ENCODE measurements at regions not wholly inside any gene's neighbourhood (a gene's known extent, or its start where the extent isn't known, plus 50 kb on each side); places are given as distances from the start of the nearest gene placed in this dataset.

DNA sequence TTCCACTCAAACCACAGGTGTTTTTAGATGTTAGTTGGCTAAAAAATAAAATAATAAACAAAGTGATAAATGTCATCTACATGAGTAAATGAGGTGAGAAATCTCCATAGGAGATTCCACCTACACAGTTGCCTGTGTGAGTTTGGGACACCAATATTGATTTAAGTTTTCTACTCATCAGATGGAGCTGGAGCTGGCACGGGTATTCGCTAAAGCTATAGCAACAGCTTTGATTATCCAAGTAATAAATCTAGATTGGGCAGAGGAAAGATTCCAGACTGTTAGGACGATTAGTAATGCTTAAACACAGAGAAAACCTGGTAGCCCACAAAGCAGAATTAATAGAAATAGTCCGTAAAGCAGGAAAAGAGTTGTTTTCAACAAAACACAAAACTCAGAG lies 313.9 kb downstream of the PABPC4L start:
- no peak overlapping the region for H3K4me2 ChIP-seq (ENCODE audit: low read length)
- H3K79me2 ChIP-seq (replicated peaks; ENCODE audit: insufficient read depth, low read length) = no peaks in the 10 kb centered on the region
- no peak overlapping the region for H2AFZ ChIP-seq (ENCODE audit: low read depth, low read length)
- H3K27ac ChIP-seq (ENCODE audit: low read length) = no peak overlapping the region
- H4K20me1 ChIP-seq (ENCODE audit: insufficient read depth) = no peaks in the 10 kb centered on the region
- H3K36me3 ChIP-seq (ENCODE audit: insufficient read depth, low read length) = no peaks in the 10 kb centered on the region
- no peaks in the 10 kb centered on the region for H3F3A ChIP-seq (ENCODE audit: insufficient read depth, low read length, poor library complexity, severe bottlenecking)
- H3K9me3 ChIP-seq (ENCODE audit: low read length) = no peaks in the 10 kb centered on the region
- H3K9me2 ChIP-seq (ENCODE audit: insufficient read depth, low read length) = no peaks in the 10 kb centered on the region
- no peak for TF ChIP-seq TAF1 (IDR thresholded peaks at IDR 0.05; ENCODE audit: low read depth)
- no peak for TF ChIP-seq EZH2 (IDR thresholded peaks at IDR 0.05; ENCODE audit: borderline replicate concordance, insufficient read depth, low read length, poor library complexity, severe bottlenecking)
- no peak for TF ChIP-seq RAD21 (conservative IDR thresholded peaks at IDR 0.05)
- TF ChIP-seq EP300 (conservative IDR thresholded peaks at IDR 0.05; ENCODE audit: poor library complexity, severe bottlenecking) = no peak
- TF ChIP-seq SMC3 (conservative IDR thresholded peaks at IDR 0.05; ENCODE audit: poor library complexity) = no peak
- TF ChIP-seq MXI1 (conservative IDR thresholded peaks at IDR 0.05; ENCODE audit: poor library complexity, severe bottlenecking) = no peak
- TF ChIP-seq, protein P1, sequence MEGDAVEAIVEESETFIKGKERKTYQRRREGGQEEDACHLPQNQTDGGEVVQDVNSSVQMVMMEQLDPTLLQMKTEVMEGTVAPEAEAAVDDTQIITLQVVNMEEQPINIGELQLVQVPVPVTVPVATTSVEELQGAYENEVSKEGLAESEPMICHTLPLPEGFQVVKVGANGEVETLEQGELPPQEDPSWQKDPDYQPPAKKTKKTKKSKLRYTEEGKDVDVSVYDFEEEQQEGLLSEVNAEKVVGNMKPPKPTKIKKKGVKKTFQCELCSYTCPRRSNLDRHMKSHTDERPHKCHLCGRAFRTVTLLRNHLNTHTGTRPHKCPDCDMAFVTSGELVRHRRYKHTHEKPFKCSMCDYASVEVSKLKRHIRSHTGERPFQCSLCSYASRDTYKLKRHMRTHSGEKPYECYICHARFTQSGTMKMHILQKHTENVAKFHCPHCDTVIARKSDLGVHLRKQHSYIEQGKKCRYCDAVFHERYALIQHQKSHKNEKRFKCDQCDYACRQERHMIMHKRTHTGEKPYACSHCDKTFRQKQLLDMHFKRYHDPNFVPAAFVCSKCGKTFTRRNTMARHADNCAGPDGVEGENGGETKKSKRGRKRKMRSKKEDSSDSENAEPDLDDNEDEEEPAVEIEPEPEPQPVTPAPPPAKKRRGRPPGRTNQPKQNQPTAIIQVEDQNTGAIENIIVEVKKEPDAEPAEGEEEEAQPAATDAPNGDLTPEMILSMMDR (IDR thresholded peaks at IDR 0.05; ENCODE audit: poor library complexity, severe bottlenecking) = no peak
- H3K9ac ChIP-seq (ENCODE audit: low read length) = no peak overlapping the region
- H3K27me3 ChIP-seq (ENCODE audit: insufficient read depth, low read depth, low read length) = no peaks in the 10 kb centered on the region
- H3K4me3 ChIP-seq (ENCODE audit: low read length) = no peak overlapping the region

DNA sequence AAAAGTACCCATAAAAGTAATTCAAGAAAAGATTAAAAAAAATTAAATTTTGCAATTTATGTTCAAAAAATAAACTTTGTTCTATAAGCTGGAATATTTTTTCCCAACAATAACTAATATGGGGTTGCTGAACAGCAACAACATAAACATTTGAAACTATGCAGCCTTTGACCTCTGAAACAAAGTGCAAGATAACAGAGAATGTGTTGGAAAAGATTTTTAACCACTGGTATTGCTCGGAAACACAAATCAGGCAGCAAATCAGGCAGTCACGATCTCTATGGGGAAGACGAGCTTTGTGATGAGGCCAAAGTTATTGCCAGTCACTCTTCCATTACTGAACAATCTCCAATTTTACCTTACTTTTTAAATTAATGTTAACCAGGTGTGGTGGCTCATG lies 332.1 kb downstream of the PABPC4L start:
- H3K36me3 ChIP-seq (ENCODE audit: insufficient read depth, low read length) = no peaks in the 10 kb centered on the region
- no peak overlapping the region for H3K27ac ChIP-seq (ENCODE audit: low read length)
- no peak overlapping the region for H3K9ac ChIP-seq (ENCODE audit: low read length)
- H3K9me3 ChIP-seq (ENCODE audit: low read length) = no peaks in the 10 kb centered on the region
- no peaks in the 10 kb centered on the region for H3F3A ChIP-seq (ENCODE audit: insufficient read depth, low read length, poor library complexity, severe bottlenecking)
- no peak for TF ChIP-seq RAD21 (conservative IDR thresholded peaks at IDR 0.05)
- no peak for TF ChIP-seq POLR2AphosphoS5 (IDR thresholded peaks at IDR 0.05)
- TF ChIP-seq MXI1 (conservative IDR thresholded peaks at IDR 0.05; ENCODE audit: poor library complexity, severe bottlenecking) = no peak
- H3K9me2 ChIP-seq (ENCODE audit: insufficient read depth, low read length) = no peaks in the 10 kb centered on the region
- H4K20me1 ChIP-seq (ENCODE audit: insufficient read depth) = no peaks in the 10 kb centered on the region
- H3K4me2 ChIP-seq (ENCODE audit: low read length) = no peak overlapping the region
- no peak overlapping the region for H2AFZ ChIP-seq (ENCODE audit: low read depth, low read length)
- no peak overlapping the region for H3K4me3 ChIP-seq (ENCODE audit: low read length)
- no peaks in the 10 kb centered on the region for H3K79me2 ChIP-seq (replicated peaks; ENCODE audit: insufficient read depth, low read length)
- H3K27me3 ChIP-seq (ENCODE audit: insufficient read depth, low read depth, low read length) = no peaks in the 10 kb centered on the region

DNA sequence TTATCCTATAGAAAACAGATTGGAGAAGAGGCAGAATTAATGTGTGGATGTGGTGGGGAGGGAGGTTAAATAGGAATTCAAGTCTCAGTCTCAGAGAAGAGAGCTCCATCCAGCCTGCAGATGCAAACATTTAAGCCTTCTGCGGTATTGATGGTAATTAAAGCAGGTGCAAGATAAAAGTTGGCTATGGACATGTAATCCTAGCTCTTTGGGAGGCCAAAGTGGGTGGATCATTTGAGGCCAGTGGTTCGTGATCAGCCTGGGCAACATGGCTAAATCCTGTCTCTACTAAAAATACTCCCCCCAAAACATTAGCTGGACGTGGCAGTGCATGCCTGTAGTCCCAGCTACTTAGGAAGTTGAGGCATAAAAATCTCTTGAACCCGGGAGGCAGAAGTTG lies 332.7 kb downstream of the PABPC4L start:
- H3K27ac ChIP-seq (ENCODE audit: low read length) = no peak overlapping the region
- no peak overlapping the region for H3K4me2 ChIP-seq (ENCODE audit: low read length)
- no peak overlapping the region for H3K9ac ChIP-seq (ENCODE audit: low read length)
- TF ChIP-seq POLR2AphosphoS5 (IDR thresholded peaks at IDR 0.05) (no peak), MXI1 (conservative IDR thresholded peaks at IDR 0.05; ENCODE audit: poor library complexity, severe bottlenecking) (no peak), TAF1 (IDR thresholded peaks at IDR 0.05; ENCODE audit: low read depth) (no peak), RAD21 (conservative IDR thresholded peaks at IDR 0.05) (no peak)
- TF ChIP-seq, protein P2, sequence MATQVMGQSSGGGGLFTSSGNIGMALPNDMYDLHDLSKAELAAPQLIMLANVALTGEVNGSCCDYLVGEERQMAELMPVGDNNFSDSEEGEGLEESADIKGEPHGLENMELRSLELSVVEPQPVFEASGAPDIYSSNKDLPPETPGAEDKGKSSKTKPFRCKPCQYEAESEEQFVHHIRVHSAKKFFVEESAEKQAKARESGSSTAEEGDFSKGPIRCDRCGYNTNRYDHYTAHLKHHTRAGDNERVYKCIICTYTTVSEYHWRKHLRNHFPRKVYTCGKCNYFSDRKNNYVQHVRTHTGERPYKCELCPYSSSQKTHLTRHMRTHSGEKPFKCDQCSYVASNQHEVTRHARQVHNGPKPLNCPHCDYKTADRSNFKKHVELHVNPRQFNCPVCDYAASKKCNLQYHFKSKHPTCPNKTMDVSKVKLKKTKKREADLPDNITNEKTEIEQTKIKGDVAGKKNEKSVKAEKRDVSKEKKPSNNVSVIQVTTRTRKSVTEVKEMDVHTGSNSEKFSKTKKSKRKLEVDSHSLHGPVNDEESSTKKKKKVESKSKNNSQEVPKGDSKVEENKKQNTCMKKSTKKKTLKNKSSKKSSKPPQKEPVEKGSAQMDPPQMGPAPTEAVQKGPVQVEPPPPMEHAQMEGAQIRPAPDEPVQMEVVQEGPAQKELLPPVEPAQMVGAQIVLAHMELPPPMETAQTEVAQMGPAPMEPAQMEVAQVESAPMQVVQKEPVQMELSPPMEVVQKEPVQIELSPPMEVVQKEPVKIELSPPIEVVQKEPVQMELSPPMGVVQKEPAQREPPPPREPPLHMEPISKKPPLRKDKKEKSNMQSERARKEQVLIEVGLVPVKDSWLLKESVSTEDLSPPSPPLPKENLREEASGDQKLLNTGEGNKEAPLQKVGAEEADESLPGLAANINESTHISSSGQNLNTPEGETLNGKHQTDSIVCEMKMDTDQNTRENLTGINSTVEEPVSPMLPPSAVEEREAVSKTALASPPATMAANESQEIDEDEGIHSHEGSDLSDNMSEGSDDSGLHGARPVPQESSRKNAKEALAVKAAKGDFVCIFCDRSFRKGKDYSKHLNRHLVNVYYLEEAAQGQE (IDR thresholded peaks at IDR 0.05; ENCODE audit: borderline replicate concordance) = no peak
- H3K79me2 ChIP-seq (replicated peaks; ENCODE audit: insufficient read depth, low read length) = no peaks in the 10 kb centered on the region
- no peaks in the 10 kb centered on the region for H4K20me1 ChIP-seq (ENCODE audit: insufficient read depth)
- H3K36me3 ChIP-seq (ENCODE audit: insufficient read depth, low read length) = no peaks in the 10 kb centered on the region
- no peak overlapping the region for H3K4me3 ChIP-seq (ENCODE audit: low read length)
- H3K9me3 ChIP-seq (ENCODE audit: low read length) = no peaks in the 10 kb centered on the region
- no peaks in the 10 kb centered on the region for H3K27me3 ChIP-seq (ENCODE audit: insufficient read depth, low read depth, low read length)
- H3F3A ChIP-seq (ENCODE audit: insufficient read depth, low read length, poor library complexity, severe bottlenecking) = no peaks in the 10 kb centered on the region
- H3K9me2 ChIP-seq (ENCODE audit: insufficient read depth, low read length) = no peaks in the 10 kb centered on the region
- H2AFZ ChIP-seq (ENCODE audit: low read depth, low read length) = no peak overlapping the region

Data from neural cell (in vitro differentiated cells).